GM18505 (cell line): ENCODE measurements at regions not wholly inside any gene's neighbourhood (a gene's known extent, or its start where the extent isn't known, plus 50 kb on each side); places are given as distances from the start of the nearest gene placed in this dataset.

ENCODE experiments used
- ATAC-seq: cut with Tn5 transposase; IDR thresholded peaks from one replicate; pipeline ENCODE4 v1.9.1; 2021; ENCODE audit not compliant: unreplicated experiment
- POLR2A ChIP-seq: IDR thresholded peaks from 4 replicates; pipeline ENCODE4 v1.6.1; 2011; ENCODE audit warnings: borderline replicate concordance; ENCODE audit not compliant: insufficient read depth, insufficient read length; ENCODE audit errors: extremely low read depth

DNA sequence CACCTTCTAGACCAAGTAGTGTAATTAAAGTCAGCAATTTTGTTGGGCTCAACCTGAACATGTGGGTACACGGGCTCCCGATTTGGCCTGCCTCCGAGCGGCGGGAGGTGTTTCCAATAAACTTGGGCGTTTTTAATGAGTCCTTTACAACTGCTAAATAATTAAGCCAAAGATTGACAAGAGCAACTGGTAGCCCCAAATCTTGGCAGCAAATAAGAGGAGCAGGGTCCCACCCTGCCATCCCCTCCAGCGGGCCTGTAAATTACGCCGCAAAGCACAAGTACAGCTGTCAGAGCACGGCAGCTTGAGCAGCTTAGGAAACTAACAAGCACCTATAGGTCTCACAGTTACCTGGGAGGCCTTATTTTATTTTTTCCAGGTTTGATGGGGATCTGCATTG is 217.1 kb downstream of the BMP7 start:
- no peak for ATAC-seq

DNA sequence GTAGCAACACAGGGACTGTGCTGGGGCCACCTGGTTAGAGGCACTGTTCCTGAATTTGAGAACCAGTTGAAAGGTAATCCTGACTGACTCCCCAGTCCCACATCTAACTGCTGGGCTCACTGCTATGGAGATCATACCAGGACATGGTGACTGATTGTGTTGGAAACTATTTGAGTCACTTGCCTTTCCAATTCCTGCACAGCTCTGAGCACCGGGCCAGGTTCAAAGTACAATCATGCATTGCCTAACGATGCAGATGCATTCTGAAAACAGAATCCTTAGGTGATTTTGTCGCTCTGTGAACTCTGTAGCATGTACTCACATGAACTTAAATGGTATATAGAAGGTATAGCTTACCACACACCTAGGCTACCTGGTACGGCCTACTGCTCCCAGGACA is 215.3 kb downstream of the BMP7 start:
- ATAC-seq: no peak
- no peak for TF ChIP-seq POLR2A

More for the DNA sequence above, 217.1 kb downstream of the BMP7 start:
- no peak for TF ChIP-seq POLR2A

DNA sequence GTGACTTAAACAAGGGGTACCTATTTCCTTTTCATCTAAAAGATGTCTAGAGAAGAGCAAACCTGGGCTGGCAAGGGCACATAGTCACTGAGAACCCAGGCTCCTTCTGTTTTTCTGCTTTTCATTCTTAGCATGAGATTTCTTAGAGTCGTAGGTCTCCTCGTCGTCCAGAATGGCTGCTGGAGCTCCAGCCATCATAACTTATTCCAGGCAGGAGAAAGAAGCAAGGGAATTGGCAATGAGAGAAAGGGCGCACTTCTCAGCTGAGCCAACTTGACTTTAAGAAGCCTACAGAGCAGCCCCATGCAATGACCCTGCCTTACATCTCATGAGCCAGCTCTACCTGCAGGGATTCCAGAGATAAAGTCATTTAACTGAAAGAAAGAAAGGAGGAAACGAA is 213.4 kb downstream of the BMP7 start:
- no peak for ATAC-seq
- TF ChIP-seq POLR2A: no peak

DNA sequence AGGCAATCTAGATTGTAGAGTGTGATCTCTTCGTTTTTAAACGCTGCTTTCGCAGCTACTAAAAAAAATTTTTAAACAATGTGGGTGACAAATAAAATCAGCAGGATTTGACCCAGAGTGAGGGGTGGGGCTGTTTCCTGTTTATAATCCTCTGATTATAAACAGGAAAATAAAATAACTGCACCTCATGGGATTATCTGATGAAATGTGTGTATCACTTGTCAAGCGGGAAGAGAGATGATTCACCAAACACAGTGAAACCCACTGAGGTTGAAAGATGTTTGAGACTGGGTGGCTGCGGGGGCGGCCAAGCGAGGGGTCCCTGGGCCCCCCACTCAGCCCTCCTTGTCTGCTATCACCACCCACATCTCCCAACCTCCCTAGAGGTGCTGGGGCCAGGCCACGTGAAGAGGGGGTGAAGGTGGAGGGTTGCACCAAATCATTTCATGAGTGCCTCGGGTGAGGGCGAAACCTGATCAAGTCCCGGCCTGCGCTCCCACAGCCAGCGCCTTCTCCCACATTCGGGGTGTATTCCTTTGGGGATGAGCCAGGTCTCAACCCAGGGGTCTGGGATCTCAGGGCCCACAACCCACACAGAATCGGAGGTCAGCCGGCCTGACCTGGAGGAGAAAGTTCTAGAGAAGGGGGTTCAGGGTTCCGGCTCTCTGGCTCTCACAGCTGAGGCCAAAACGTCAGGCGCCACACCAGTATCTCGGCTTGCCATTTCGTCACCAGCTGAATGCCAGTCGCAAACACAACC is 212.5 kb downstream of the BMP7 start:
- no peak for TF ChIP-seq POLR2A
- ATAC-seq: no peak

DNA sequence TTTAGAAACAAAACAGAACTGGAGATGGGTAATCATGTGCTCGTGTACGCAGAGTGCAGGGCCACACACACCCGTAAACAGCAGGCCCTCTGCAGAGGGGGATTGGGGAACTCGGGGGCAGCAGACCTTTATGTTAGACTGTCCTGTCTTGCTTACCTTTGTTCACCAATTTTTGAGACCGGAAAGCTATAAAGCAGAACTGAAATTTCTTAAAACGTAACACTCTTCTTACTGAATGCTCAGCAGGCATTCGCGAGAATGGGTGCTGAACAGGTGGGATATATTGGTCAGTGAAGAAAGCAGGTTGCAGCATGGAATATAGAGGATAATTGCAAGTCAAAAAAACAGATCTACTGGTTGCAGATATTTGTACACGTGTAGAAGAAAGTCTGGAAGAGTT is 211.1 kb downstream of the BMP7 start:
- ATAC-seq: no peak
- TF ChIP-seq POLR2A: no peak

DNA sequence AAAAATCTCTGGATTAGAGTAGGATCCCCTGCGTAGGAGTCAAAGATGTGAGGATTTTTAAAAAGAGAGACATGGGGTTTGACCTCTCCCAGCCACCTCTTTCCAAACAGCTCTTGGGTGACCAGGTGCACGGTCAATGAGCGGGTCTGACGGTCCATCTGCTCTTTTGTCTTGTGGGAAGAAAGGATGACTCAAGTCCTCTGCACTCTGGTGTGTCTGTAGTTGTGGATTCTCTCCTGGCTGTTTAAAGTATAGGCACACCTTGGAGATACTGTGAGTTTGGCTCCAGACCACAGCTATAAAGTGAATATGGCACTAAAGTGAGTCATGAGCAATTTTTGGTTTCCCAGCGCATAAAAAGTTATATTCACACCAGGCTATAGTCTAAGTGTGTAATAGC is 209.8 kb downstream of the BMP7 start:
- no peak for ATAC-seq
- no peak for TF ChIP-seq POLR2A

DNA sequence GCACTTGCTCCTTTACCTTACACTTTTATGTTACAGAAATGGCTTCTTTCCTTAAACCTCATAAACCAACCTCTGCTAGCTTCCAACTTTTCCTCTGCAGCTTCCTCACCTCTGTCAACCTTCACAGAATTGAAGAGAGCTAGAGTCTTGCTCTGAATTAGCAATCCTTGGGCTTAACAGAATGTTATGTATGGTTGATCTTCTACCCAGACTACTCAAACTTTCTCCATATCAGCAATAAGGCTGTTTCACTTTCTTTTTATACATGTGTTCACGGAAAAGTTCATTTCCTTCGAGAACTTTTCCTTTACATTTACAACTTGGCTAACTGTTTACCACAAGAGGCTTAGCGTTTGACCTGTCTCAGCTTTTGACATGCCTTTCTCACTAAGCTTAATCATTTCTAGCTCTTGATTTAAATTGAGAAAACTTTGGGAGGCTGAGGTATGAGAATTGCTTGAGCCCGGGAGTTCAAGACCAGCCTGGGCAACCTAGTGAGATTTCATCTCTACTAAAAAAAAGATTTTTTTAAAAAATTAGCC is 207.3 kb downstream of the BMP7 start:
- TF ChIP-seq POLR2A: no peak
- ATAC-seq: no peak

DNA sequence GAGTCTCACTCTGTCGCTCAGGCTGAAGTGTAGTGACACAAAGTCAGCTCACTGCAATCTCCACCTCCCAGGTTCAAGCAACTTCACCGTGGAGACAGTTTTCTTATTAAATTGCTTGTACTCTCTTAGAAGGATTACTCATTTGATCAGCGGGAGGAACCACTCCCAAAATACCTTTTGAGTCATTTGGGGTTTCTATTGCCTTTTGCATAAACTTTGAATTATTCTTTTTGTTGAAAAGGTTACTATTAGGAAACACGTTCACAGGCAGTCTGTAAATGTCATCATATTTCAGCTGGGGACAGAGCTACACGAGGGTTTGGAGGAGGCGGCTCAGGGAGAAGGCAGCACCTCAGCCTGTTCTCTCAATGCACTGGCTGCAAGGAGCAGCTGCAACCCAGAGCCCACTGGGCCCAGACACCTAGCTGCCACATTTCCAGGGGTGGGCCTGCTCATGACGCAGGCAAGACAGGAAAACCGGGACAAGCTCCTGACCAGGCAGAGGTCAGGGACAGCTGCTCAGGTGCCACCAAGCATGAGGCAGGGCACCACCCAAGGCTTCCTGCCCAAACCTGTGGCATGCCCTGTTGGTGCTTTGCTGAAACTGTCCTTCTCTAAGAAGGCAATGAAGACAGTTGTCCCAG is 205.9 kb downstream of the BMP7 start:
- no peak for TF ChIP-seq POLR2A
- ATAC-seq: no peak

DNA sequence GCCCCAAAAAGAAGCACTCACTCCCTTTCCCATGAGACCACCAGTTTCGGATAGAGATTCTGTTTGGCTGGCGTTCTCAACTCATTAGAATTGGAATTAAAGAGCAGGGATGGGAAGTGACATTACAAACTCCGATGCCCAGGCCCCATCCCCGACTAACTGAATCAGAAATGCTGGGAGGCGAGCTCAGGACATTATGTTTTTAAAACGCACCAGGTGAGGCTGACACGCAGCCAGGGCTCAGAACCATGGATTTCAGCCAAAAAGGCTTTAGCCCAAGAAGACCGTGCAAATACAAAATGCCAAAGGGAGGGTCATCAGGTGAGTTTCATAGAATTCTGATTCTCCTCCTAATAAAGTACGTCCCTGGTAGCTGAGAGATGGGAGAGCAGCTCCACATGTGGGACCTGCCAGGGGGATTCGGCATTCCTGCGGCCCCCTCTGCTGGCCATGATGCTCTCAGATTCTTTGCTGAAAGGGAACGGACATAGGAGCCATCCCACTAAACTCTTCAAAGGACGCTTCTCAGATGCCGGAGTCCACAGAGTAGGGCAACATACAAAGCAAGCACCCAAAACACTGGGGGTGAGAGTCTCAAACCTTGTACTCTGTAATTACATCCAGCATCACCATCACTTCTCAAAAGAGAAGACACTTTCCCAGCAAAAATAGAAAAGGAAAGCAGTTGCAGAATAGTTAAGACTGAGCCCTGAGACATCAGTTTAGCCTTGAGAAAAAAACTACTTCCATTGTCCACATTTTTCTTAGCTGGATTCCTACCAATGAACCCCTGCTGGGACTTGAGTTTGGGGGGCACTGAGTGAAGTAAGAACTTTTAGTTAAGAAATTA is 205.2 kb downstream of the BMP7 start:
- no peak for ATAC-seq
- TF ChIP-seq POLR2A: no peak

GRCh38 chr20:57062241-57062640 is 204.2 kb downstream of the BMP7 start:
- no peak for ATAC-seq
- TF ChIP-seq POLR2A: no peak

GRCh38 chr20:57062696-57063270 is 203.7 kb downstream of the BMP7 start:
- no peak for ATAC-seq

DNA sequence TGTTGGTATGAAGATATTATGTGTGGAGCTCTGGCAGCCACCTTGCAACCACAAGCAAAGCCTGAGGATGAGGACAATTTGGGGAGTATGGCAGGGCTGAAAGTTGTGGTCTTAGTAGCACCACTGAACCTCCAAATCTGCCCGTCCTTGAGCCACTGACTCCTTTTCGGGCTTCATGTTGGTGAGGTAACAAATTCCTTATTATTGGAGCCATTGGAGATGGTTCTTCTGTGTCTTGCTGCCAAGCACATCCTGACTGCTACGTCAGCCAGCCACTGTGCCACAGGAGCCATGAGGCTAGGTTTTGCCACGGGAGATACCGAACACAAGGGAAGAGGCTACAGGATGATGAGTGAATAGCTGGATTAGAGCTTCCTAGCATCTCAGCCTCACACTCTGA is 201.6 kb downstream of the BMP7 start:
- no peak for TF ChIP-seq POLR2A
- ATAC-seq: no peak

More at GRCh38 chr20:57062696-57063270, 203.7 kb downstream of the BMP7 start:
- TF ChIP-seq POLR2A: no peak

- no peak for ATAC-seq
- TF ChIP-seq POLR2A: no peak
These were observed 200.8 kb downstream of the BMP7 start for GRCh38 chr20:57065646-57066045.
